Panc1 (cell line): ENCODE measurements at regions not wholly inside any gene's neighbourhood (a gene's known extent, or its start where the extent isn't known, plus 50 kb on each side); places are given as distances from the start of the nearest gene placed in this dataset.
"Not testable (repeated sequence)": the region's sequence is repeated elsewhere in the genome, so short reads cannot be mapped to it uniquely, and the experiment has no call there.

Experiments used
- CTCF ChIP-seq: fragments of 450-650 bp; IDR thresholded peaks from 2 replicates; pipeline ENCODE4 v1.5.1; 2017; ENCODE audit warnings: mild to moderate bottlenecking
- POLR2AphosphoS5 ChIP-seq: IDR thresholded peaks from 2 replicates; pipeline ENCODE4 v1.6.1; 2012; ENCODE audit warnings: mild to moderate bottlenecking, low read depth, low read length, moderate library complexity
- REST ChIP-seq, 2 experiments: IDR thresholded peaks; 2 replicates each; pipeline ENCODE4 v1.6.1; 2011 to 2012; ENCODE audit warnings: low read depth in 2 of 2, control low read depth in 1 of 2, low read length in 1 of 2, mild to moderate bottlenecking in 1 of 2, moderate library complexity in 1 of 2; ENCODE audit not compliant: insufficient read depth in 1 of 2
- SIN3A ChIP-seq: IDR thresholded peaks from 2 replicates; pipeline ENCODE4 v1.6.1; 2012; ENCODE audit warnings: low read depth, mild to moderate bottlenecking, low read length, moderate library complexity, borderline replicate concordance; ENCODE audit not compliant: insufficient read depth

GRCh38 chr3:84710288-84710687 is 248.5 kb upstream of the CADM2 start:
- TF ChIP-seq CTCF; REST (IDR thresholded peaks at IDR 0.05; ENCODE audit: insufficient read depth in 1 of 2, low read depth in 2 of 2, low read length in 1 of 2); SIN3A; POLR2AphosphoS5: not testable (repeated sequence)
